BLaER1 (cell line): ENCODE measurements at regions not wholly inside any gene's neighbourhood (a gene's known extent, or its start where the extent isn't known, plus 50 kb on each side); places are given as distances from the start of the nearest gene placed in this dataset.

ENCODE experiments used
- H3K27ac ChIP-seq: shearing (Covaris generic); formaldehyde crosslinking; 2 replicates; pipeline ENCODE4 v1.8.1; 2022
- H3K27me3 ChIP-seq: shearing (Covaris generic); formaldehyde crosslinking; 2 replicates; pipeline ENCODE4 v1.8.1; 2022
- H3K36me3 ChIP-seq: shearing (Covaris generic); formaldehyde crosslinking; 2 replicates; pipeline ENCODE4 v1.8.1; 2022
- H3K4me1 ChIP-seq: shearing (Covaris generic); formaldehyde crosslinking; 2 replicates; pipeline ENCODE4 v1.8.1; 2022
- H3K4me2 ChIP-seq: shearing (Covaris generic); formaldehyde crosslinking; 2 replicates; pipeline ENCODE4 v1.8.1; 2022
- H3K4me3 ChIP-seq: shearing (Covaris generic); formaldehyde crosslinking; 2 replicates; pipeline ENCODE4 v1.8.1; 2022
- H3K9ac ChIP-seq: shearing (Covaris generic); formaldehyde crosslinking; 2 replicates; pipeline ENCODE4 v1.8.1; 2022
- H3K9me3 ChIP-seq: shearing (Covaris generic); formaldehyde crosslinking; 2 replicates; pipeline ENCODE4 v1.8.1; 2022
- H4K20me1 ChIP-seq: shearing (Covaris generic); formaldehyde crosslinking; 2 replicates; pipeline ENCODE4 v1.8.1; 2022
- Cebpa-rat ChIP-seq: shearing (Covaris generic); IDR thresholded peaks from 2 replicates; pipeline ENCODE4 v1.8.1; 2022

DNA sequence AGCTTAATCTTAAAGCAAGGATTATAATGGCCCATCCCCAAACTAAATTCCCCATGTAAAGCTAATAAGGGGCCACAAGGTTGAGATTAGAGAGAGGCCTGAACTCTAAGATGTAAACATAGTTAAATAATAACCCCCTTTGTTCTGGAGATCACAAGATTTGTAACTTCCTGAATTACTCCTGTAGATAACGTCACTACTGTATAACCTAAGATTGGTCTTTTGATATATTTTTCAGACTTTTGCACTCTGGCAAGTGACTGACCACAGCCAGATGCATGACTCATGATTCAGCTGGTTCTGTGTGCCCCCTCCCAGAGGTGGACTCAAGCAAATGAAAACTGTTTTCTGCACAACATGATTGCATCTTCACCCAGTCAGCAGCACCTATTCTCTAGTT is 686.0 kb upstream of the DDX18 start:
- H3K4me1 ChIP-seq: no peaks in the 10 kb centered on the region

DNA sequence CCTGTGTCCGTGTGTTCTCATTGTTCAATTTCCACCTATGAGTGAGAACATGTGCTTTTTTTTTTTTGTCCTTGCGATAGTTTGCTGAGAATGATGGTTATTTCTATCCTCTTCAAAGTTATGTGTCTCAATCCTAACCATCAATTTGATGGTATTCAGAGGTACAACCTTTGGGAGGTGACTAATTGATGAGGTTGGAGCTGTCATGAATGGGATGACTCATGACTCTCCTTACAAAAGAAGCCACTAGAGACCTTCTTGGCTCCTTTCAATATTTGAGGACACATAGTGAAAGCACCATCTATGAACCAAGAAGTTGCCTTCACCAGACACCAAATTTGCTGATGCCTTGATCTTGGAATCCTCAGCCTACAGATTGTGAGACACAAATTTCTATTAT is 677.1 kb upstream of the DDX18 start:
- H3K4me3 ChIP-seq: no peak overlapping the region
- no peak overlapping the region for H3K4me2 ChIP-seq
- H3K27me3 ChIP-seq: no peaks in the 10 kb centered on the region
- H3K4me1 ChIP-seq: no peaks in the 10 kb centered on the region
- H3K9me3 ChIP-seq: no peaks in the 10 kb centered on the region
- no peaks in the 10 kb centered on the region for H3K36me3 ChIP-seq
- H4K20me1 ChIP-seq: no peaks in the 10 kb centered on the region
- no peak overlapping the region for H3K9ac ChIP-seq
- H3K27ac ChIP-seq: no peak overlapping the region
- no peak for TF ChIP-seq Cebpa-rat

More for the DNA sequence above, 686.0 kb upstream of the DDX18 start:
- no peak overlapping the region for H3K27ac ChIP-seq
- no peaks in the 10 kb centered on the region for H4K20me1 ChIP-seq
- H3K27me3 ChIP-seq: no peaks in the 10 kb centered on the region
- no peaks in the 10 kb centered on the region for H3K36me3 ChIP-seq
- no peak overlapping the region for H3K4me2 ChIP-seq
- H3K9me3 ChIP-seq: no peaks in the 10 kb centered on the region
- TF ChIP-seq Cebpa-rat: no peak
- H3K9ac ChIP-seq: no peak overlapping the region
- H3K4me3 ChIP-seq: no peak overlapping the region

DNA sequence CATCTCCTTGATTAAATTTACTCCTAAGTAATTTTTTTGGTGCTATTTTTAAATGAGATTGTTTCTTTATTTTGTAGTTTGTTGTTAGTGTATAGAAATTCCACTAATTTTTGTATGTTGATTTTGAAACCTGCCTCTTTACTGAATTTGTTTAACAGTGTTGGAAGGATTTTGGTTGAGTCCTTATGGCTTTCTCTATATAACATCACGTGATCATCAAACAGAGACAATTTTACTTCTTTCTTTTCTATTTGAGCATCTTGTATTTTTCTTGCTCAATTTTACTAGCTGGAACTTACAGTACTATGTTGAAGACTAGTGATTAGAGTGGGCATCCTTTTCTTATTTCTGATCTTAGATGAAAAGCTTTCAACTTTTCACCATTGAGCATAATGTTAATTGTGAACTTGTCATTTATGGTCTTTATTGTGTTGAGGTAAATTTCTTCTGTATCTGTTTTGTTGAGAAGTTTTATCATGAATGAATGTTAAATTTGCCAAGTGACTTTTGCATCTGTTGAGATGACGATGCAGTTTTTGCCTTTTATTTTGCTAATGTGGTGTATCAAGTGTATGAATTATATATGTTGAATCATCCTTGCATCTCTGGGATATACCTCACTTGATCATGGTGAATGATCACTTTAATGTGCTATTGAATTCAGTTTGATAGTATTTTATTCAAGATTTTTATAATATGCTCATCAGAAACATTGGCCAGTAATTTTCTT is 645.3 kb upstream of the DDX18 start:
- Histone ChIP-seq H3K36me3 (no peaks in the 10 kb centered on the region), H3K27ac (no peak overlapping the region), H3K9me3 (peaks cover 27% of the 10 kb centered on the region), H3K4me1 (no peaks in the 10 kb centered on the region), H3K4me2 (no peak overlapping the region), H3K9ac (no peak overlapping the region), H4K20me1 (no peaks in the 10 kb centered on the region), H3K27me3 (no peaks in the 10 kb centered on the region), H3K4me3 (no peak overlapping the region)
- no peak for TF ChIP-seq Cebpa-rat

DNA sequence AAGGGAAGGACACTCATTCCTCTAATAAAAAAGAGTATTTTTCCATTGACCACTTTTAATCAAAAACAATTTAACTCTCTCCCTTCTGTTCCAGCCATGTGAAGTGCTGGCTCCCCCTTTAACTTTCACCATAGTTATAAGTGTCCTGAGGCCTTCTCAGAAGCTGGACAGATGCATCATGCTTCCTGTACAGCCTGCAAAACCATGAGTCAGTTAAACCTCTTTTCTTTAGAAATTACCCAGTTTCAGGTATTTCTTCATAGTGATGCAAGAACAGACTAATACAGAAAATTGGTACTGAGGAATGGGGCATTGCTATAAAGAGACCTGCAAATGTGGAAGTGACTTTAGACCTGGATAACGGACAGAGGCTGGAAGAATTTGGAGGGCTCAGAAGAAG is 643.6 kb upstream of the DDX18 start:
- Histone ChIP-seq H3K36me3 (no peaks in the 10 kb centered on the region), H4K20me1 (no peaks in the 10 kb centered on the region), H3K4me2 (no peak overlapping the region), H3K9me3 (peaks cover 27% of the 10 kb centered on the region), H3K4me1 (no peaks in the 10 kb centered on the region), H3K9ac (no peak overlapping the region), H3K27me3 (no peaks in the 10 kb centered on the region), H3K4me3 (no peak overlapping the region), H3K27ac (no peak overlapping the region)
- TF ChIP-seq Cebpa-rat: no peak

- Histone ChIP-seq H3K27me3 (no peaks in the 10 kb centered on the region), H3K27ac (no peak overlapping the region), H3K9me3 (no peaks in the 10 kb centered on the region), H3K4me2 (no peak overlapping the region), H3K9ac (no peak overlapping the region), H3K36me3 (no peaks in the 10 kb centered on the region), H3K4me1 (no peaks in the 10 kb centered on the region), H3K4me3 (no peak overlapping the region), H4K20me1 (no peaks in the 10 kb centered on the region)
- no peak for TF ChIP-seq Cebpa-rat
Measured at GRCh38 chr2:117179405-117179804, 635.1 kb upstream of the DDX18 start.

- Histone ChIP-seq H3K4me1 (no peaks in the 10 kb centered on the region), H3K9ac (no peak overlapping the region), H3K4me3 (no peak overlapping the region), H3K27ac (no peak overlapping the region), H3K27me3 (no peaks in the 10 kb centered on the region), H3K36me3 (no peaks in the 10 kb centered on the region), H3K9me3 (no peaks in the 10 kb centered on the region), H3K4me2 (no peak overlapping the region), H4K20me1 (no peaks in the 10 kb centered on the region)
- no peak for TF ChIP-seq Cebpa-rat
Measured at GRCh38 chr2:117190856-117191559, 623.5 kb upstream of the DDX18 start.

DNA sequence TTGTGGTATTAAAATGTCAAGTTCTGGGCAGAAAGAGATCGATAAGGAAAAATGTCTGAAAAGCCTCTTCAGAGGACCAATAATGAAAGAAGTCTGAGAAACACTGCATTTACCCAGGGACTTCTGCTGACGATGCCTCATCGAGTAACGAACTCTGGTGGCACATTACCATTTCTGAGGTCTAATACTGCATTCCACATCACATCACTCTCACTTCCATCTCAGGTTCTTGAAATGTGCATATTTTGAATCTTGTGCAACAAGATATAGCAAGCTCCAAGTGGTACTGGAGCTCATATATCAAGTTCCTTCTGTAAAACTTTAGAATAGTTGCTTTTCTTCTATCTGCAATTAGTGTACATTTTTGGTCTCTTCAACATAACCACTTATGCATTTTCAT is 619.1 kb upstream of the DDX18 start:
- H3K27me3 ChIP-seq: no peaks in the 10 kb centered on the region
- no peak overlapping the region for H3K27ac ChIP-seq
- H4K20me1 ChIP-seq: no peaks in the 10 kb centered on the region
- H3K4me2 ChIP-seq: no peak overlapping the region
- no peaks in the 10 kb centered on the region for H3K36me3 ChIP-seq
- H3K4me3 ChIP-seq: no peak overlapping the region
- no peak overlapping the region for H3K9ac ChIP-seq
- no peak for TF ChIP-seq Cebpa-rat
- no peaks in the 10 kb centered on the region for H3K9me3 ChIP-seq
- H3K4me1 ChIP-seq: no peaks in the 10 kb centered on the region

DNA sequence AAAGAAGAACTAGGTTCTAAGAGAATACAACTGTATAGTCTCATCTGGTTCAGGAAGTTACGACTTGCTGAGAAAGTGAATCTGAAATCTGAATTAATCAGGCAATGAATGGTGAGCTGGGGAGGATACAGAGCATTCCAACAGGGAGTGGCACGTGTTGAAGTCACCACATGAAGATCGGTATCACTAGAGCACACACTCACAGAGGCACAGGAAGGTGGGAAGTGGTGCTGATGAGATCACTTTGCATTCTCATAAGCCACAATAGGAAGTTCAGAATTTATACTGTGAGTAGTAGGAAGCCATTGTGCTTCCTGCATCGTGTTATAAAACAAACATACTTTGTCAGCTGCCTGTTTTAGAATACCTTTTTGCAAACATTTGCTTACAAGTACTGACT is 615.0 kb upstream of the DDX18 start:
- Histone ChIP-seq H3K36me3 (no peaks in the 10 kb centered on the region), H3K27ac (no peak overlapping the region), H3K9ac (no peak overlapping the region), H4K20me1 (no peaks in the 10 kb centered on the region), H3K9me3 (no peaks in the 10 kb centered on the region), H3K4me2 (no peak overlapping the region), H3K4me1 (no peaks in the 10 kb centered on the region), H3K4me3 (no peak overlapping the region), H3K27me3 (no peaks in the 10 kb centered on the region)
- no peak for TF ChIP-seq Cebpa-rat

DNA sequence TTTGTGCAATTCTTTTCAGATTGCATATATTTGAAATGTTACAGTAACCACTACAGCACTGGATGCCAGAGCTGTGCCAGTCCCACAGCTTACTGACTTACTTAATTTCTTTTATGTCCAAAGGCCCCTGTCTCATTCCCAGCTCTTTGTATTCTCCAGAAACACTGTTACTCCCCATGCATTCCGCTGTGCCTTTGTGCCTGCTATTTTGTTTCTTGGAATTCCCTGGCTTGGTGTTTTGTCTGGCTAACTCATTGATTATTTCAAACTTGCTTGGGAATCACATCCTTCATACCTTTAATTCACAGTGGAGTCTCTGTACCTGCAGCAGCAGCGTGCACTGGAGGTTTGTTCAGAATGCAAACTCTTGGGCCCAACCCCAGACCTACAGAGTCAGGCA is 601.9 kb upstream of the DDX18 start:
- no peak overlapping the region for H3K4me2 ChIP-seq
- H3K4me3 ChIP-seq: no peak overlapping the region
- no peaks in the 10 kb centered on the region for H3K9me3 ChIP-seq
- no peaks in the 10 kb centered on the region for H3K27me3 ChIP-seq
- no peaks in the 10 kb centered on the region for H4K20me1 ChIP-seq
- H3K27ac ChIP-seq: no peak overlapping the region
- TF ChIP-seq Cebpa-rat: no peak
- no peaks in the 10 kb centered on the region for H3K4me1 ChIP-seq
- no peak overlapping the region for H3K9ac ChIP-seq
- no peaks in the 10 kb centered on the region for H3K36me3 ChIP-seq

DNA sequence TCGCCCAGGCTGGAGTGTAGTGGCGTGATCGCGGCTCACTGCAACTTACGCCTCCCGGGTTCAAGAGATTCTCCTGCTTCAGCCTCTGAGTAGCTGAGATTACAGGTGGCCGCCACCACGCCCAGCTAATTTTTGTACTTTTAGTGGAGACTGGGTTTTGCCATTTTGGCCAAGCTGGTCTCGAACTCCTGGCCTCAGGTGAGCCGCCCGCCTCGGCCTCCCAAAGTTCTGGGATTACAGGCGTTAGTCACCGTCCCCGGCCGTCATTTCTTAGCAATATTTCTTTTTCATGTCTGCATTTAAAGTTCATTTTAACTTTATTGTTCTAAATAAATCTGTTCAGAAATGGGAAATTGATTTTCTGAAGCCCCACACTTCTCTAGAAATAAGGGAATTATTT is 597.3 kb upstream of the DDX18 start:
- H3K36me3 ChIP-seq: no peaks in the 10 kb centered on the region
- H3K4me1 ChIP-seq: no peaks in the 10 kb centered on the region
- H3K27me3 ChIP-seq: no peaks in the 10 kb centered on the region
- no peak overlapping the region for H3K9ac ChIP-seq
- no peaks in the 10 kb centered on the region for H3K9me3 ChIP-seq
- no peak overlapping the region for H3K4me3 ChIP-seq
- H3K4me2 ChIP-seq: no peak overlapping the region
- TF ChIP-seq Cebpa-rat: no peak
- no peaks in the 10 kb centered on the region for H4K20me1 ChIP-seq
- no peak overlapping the region for H3K27ac ChIP-seq
